Endodermal cell (in vitro differentiated cells): ENCODE measurements at regions not wholly inside any gene's neighbourhood (a gene's known extent, or its start where the extent isn't known, plus 50 kb on each side); places are given as distances from the start of the nearest gene placed in this dataset.

Source experiments
- DNase-seq: peaks from one replicate; pipeline ENCODE4 v3.0.0-alpha.2; 2017
- H3K27ac ChIP-seq: 2 replicates; pipeline ENCODE4 v1.5.1; 2013; ENCODE audit warnings: mild to moderate bottlenecking, low read depth, low read length, moderate library complexity
- H3K27me3 ChIP-seq: 2 replicates; pipeline ENCODE4 v1.6.1; 2013; ENCODE audit warnings: mild to moderate bottlenecking, low read length, moderate library complexity; ENCODE audit not compliant: insufficient read depth, control insufficient read depth, poor library complexity, severe bottlenecking
- H3K36me3 ChIP-seq: 2 replicates; pipeline ENCODE4 v1.7.0; 2013; ENCODE audit warnings: mild to moderate bottlenecking, low read length, moderate library complexity; ENCODE audit not compliant: control insufficient read depth, insufficient read depth
- H3K4me1 ChIP-seq: one replicate; pipeline ENCODE4 v1.7.0; 2013; ENCODE audit warnings: low read length; ENCODE audit not compliant: control insufficient read depth, insufficient read depth
- H3K4me3 ChIP-seq: 2 replicates; pipeline ENCODE4 v1.5.1; 2013; ENCODE audit warnings: mild to moderate bottlenecking, low read length, moderate library complexity
- H3K9ac ChIP-seq: 2 replicates; pipeline ENCODE4 v1.6.1; 2013; ENCODE audit warnings: mild to moderate bottlenecking, low read length, moderate library complexity; ENCODE audit not compliant: poor library complexity, severe bottlenecking; ENCODE audit errors: extremely low read depth
- H3K9me3 ChIP-seq: 2 replicates; pipeline ENCODE4 v1.6.1; 2013; ENCODE audit warnings: mild to moderate bottlenecking, low read length, moderate library complexity; ENCODE audit not compliant: control insufficient read depth
- H3K27ac Mint-ChIP-seq: 2 replicates; pipeline ENCODE4 v1.8.0; 2020; ENCODE audit warnings: mixed read lengths
- H3K27me3 Mint-ChIP-seq: 2 replicates; pipeline ENCODE4 v1.8.0; 2021; ENCODE audit warnings: mild to moderate bottlenecking, mixed read lengths; ENCODE audit not compliant: insufficient read depth
- H3K36me3 Mint-ChIP-seq: 2 replicates; pipeline ENCODE4 v1.8.0; 2020; ENCODE audit warnings: low read depth, mixed read lengths
- H3K4me1 Mint-ChIP-seq: 2 replicates; pipeline ENCODE4 v1.8.0; 2020; ENCODE audit warnings: mixed read lengths
- H3K4me3 Mint-ChIP-seq: 2 replicates; pipeline ENCODE4 v1.8.0; 2020; ENCODE audit warnings: mild to moderate bottlenecking, moderate library complexity, mixed read lengths
- H3K9me3 Mint-ChIP-seq: 2 replicates; pipeline ENCODE4 v1.8.0; 2020; ENCODE audit warnings: mild to moderate bottlenecking, mixed read lengths
- CTCF ChIP-seq: fragments of 200-600 bp; sonication (generic); conservative IDR thresholded peaks from 2 replicates; pipeline ENCODE4 v1.5.0; 2021; ENCODE audit warnings: antibody characterized with exemption, mild to moderate bottlenecking
- WGBS, 2 experiments: methylation state at CpG; one replicate each; pipeline versions ENCODE4 v1.1.5 to v1.1.7; 2013; ENCODE audit warnings: missing lambda C conversion rate in 2 of 2, mixed read lengths in 1 of 2; ENCODE audit not compliant: insufficient coverage in 1 of 2, insufficient read length in 1 of 2; 5-methylcytosine and 5-hydroxymethylcytosine counted together

DNA sequence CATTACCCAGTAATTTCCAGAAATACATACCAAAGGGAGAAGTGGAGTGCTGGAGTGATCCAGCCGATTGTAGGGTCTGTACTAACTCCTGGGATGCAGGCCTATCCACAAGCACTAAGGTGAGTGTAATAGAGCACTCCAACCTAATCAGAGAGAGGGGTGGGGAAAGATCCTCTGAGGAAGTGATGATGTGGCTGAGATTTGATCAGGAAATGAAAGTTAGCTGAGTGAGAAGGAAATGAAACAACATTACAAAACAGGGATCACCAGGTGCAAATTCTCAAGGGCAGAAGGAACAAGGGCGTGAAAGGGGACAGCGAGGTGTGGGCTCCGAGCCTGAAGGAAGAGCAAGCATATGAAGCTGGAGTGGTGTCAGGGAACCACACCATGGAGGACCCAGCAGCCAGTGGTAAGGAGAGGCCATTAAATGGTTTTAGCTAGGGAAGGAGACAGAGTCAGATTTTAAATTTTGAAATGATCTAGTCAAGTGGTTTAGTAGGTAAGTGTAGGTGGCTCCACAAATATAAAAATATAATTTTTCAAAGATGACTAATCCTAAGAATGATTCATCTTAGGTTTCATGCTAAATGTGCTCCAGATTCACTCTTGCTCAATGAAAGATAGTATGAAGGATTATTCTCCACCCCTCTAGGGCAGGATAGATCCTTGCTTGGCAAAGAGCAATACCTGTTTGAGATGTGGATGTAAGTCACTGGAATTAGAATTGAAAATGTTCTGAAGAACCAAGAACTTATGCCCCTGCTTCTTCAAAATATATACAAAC is 348.7 kb downstream of the TBL1XR1 start:
- Histone ChIP-seq H3K4me3 (no peak overlapping the region), H3K27me3 (peaks cover 31% of the 10 kb centered on the region), H3K4me1 (peaks cover 4% of the 10 kb centered on the region), H3K27ac (no peak overlapping the region), H3K36me3 (no peaks in the 10 kb centered on the region), H3K9me3 (no peaks in the 10 kb centered on the region), H3K9ac (no peak overlapping the region)
- H3K9me3 Mint-ChIP-seq, result no peaks in the 10 kb centered on the region
- no peak for TF ChIP-seq CTCF
- no peak overlapping the region for H3K27ac Mint-ChIP-seq
- WGBS, 2 experiments, result 94 to 100% methylated on average over 4 of the region's 4 CpGs
- no peak for DNase-seq
- peaks cover 16% of the 10 kb centered on the region for H3K4me1 Mint-ChIP-seq
- H3K4me3 Mint-ChIP-seq, result no peak overlapping the region
- peaks cover 30% of the 10 kb centered on the region for H3K27me3 Mint-ChIP-seq
- H3K36me3 Mint-ChIP-seq, result no peaks in the 10 kb centered on the region

- TF ChIP-seq CTCF, result no peak
- Histone ChIP-seq H3K4me1 (peaks cover 12% of the 10 kb centered on the region), H3K4me3 (no peak overlapping the region), H3K36me3 (no peaks in the 10 kb centered on the region), H3K27ac (no peak overlapping the region), H3K9ac (no peak overlapping the region), H3K9me3 (no peaks in the 10 kb centered on the region), H3K27me3 (peaks cover 8% of the 10 kb centered on the region)
- WGBS, 2 experiments, result 40 to 68% methylated on average over 1 to 2 of the region's 2 CpGs
- Mint-ChIP-seq H3K27me3 (peaks cover 8% of the 10 kb centered on the region), H3K36me3 (no peaks in the 10 kb centered on the region), H3K4me3 (no peak overlapping the region), H3K4me1 (peaks cover 27% of the 10 kb centered on the region), H3K9me3 (no peaks in the 10 kb centered on the region), H3K27ac (no peak overlapping the region)
- no peak for DNase-seq
Observed at GRCh38 chr3:176842914-176843313, 354.4 kb downstream of the TBL1XR1 start.

GRCh38 chr3:176840641-176841286 is 356.5 kb downstream of the TBL1XR1 start:
- Mint-ChIP-seq H3K27me3 (peaks cover 7% of the 10 kb centered on the region), H3K4me3 (no peak overlapping the region), H3K9me3 (no peaks in the 10 kb centered on the region), H3K36me3 (no peaks in the 10 kb centered on the region), H3K4me1 (peaks cover 27% of the 10 kb centered on the region), H3K27ac (no peak overlapping the region)
- Histone ChIP-seq H3K4me1 (peaks cover 12% of the 10 kb centered on the region), H3K36me3 (no peaks in the 10 kb centered on the region), H3K9me3 (no peaks in the 10 kb centered on the region), H3K27me3 (no peaks in the 10 kb centered on the region), H3K27ac (no peak overlapping the region), H3K9ac (no peak overlapping the region), H3K4me3 (no peak overlapping the region)
- DNase-seq, result no peak
- 95 to 98% methylated on average over 7 to 8 of the region's 8 CpGs for WGBS, 2 experiments
- TF ChIP-seq CTCF, result no peak
